SK-N-SH treated with all-trans-retinoic acid at 6 μM for 48 hours (cell line): ENCODE measurements at regions not wholly inside any gene's neighbourhood (a gene's known extent, or its start where the extent isn't known, plus 50 kb on each side); places are given as distances from the start of the nearest gene placed in this dataset.

Experiments
- ATAC-seq: fragments of 200-7000 bp; cut with Tn5 transposase; 3 replicates; pipeline ENCODE4 v1.9.1; 2020; ENCODE audit warnings: mild to moderate bottlenecking, moderate library complexity
- BACH2 ChIP-seq: fragments of 250-450 bp; sonication (Bioruptor Pico); IDR thresholded peaks from 2 replicates; pipeline ENCODE4 v1.9.0; 2021; ENCODE audit warnings: mild to moderate bottlenecking, borderline replicate concordance
- CSDC2 ChIP-seq: fragments of 250-450 bp; sonication (Bioruptor Pico); IDR thresholded peaks from 2 replicates; pipeline ENCODE4 v1.5.0; 2020; ENCODE audit warnings: mild to moderate bottlenecking, moderate library complexity
- CSRNP3 ChIP-seq: fragments of 250-450 bp; sonication (Bioruptor Pico); IDR thresholded peaks from 2 replicates; pipeline ENCODE4 v1.5.1; 2021; ENCODE audit warnings: mild to moderate bottlenecking, moderate library complexity
- ESRRG ChIP-seq: fragments of 250-450 bp; sonication (Bioruptor Pico); IDR thresholded peaks from 2 replicates; pipeline ENCODE4 v1.6.1; 2021; ENCODE audit warnings: mild to moderate bottlenecking
- GLIS3 ChIP-seq: fragments of 250-450 bp; sonication (Bioruptor Pico); IDR thresholded peaks from 2 replicates; pipeline ENCODE4 v1.5.0; 2020; ENCODE audit warnings: mild to moderate bottlenecking, moderate library complexity
- ISL1 ChIP-seq: fragments of 250-450 bp; sonication (Bioruptor Pico); IDR thresholded peaks from 2 replicates; pipeline ENCODE4 v2.1.2; 2022; ENCODE audit warnings: mild to moderate bottlenecking, moderate library complexity
- OSR1 ChIP-seq: fragments of 250-450 bp; sonication (Bioruptor Pico); IDR thresholded peaks from 2 replicates; pipeline ENCODE4 v1.8.0; 2022; ENCODE audit warnings: moderate library complexity, mild to moderate bottlenecking, inconsistent platforms
- PPARA ChIP-seq: fragments of 250-450 bp; sonication (Bioruptor Pico); IDR thresholded peaks from 2 replicates; pipeline ENCODE4 v1.5.0; 2020; ENCODE audit warnings: mild to moderate bottlenecking, borderline replicate concordance
- RARB ChIP-seq: fragments of 250-450 bp; sonication (Bioruptor Pico); IDR thresholded peaks from 2 replicates; pipeline ENCODE4 v1.8.0; 2021; ENCODE audit warnings: mild to moderate bottlenecking, moderate library complexity
- SNAI2 ChIP-seq: fragments of 250-450 bp; sonication (Bioruptor Pico); IDR thresholded peaks from 2 replicates; pipeline ENCODE4 v1.5.0; 2020; ENCODE audit warnings: mild to moderate bottlenecking, moderate library complexity
- TCF4 ChIP-seq: fragments of 250-450 bp; sonication (Bioruptor Pico); IDR thresholded peaks from 2 replicates; pipeline ENCODE4 v1.8.0; 2021; ENCODE audit warnings: mild to moderate bottlenecking, moderate library complexity, borderline replicate concordance
- TOX ChIP-seq: fragments of 250-450 bp; sonication (Bioruptor Pico); IDR thresholded peaks from 2 replicates; pipeline ENCODE4 v1.8.0; 2021; ENCODE audit warnings: mild to moderate bottlenecking, moderate library complexity, borderline replicate concordance
- ZC3H10 ChIP-seq: fragments of 250-450 bp; sonication (Bioruptor Pico); IDR thresholded peaks from 2 replicates; pipeline ENCODE4 v1.5.1; 2021; ENCODE audit warnings: mild to moderate bottlenecking, moderate library complexity
- ZFP3 ChIP-seq: fragments of 250-450 bp; sonication (Bioruptor Pico); IDR thresholded peaks from 2 replicates; pipeline ENCODE4 v1.5.0; 2020; ENCODE audit warnings: mild to moderate bottlenecking, moderate library complexity
- ZFP30 ChIP-seq: fragments of 450-650 bp; formaldehyde crosslinking; IDR thresholded peaks from 2 replicates; pipeline ENCODE4 v1.5.0; 2022; ENCODE audit warnings: mild to moderate bottlenecking, moderate library complexity
- ZNF565 ChIP-seq: fragments of 450-650 bp; formaldehyde crosslinking; conservative IDR thresholded peaks from 2 replicates; pipeline ENCODE4 v1.5.0; 2020; ENCODE audit warnings: low read depth, mild to moderate bottlenecking, moderate library complexity
- ZNF70 ChIP-seq: fragments of 450-650 bp; formaldehyde crosslinking; IDR thresholded peaks from 2 replicates; pipeline ENCODE4 v1.5.0; 2020; ENCODE audit warnings: mild to moderate bottlenecking, moderate library complexity
- ZNF8 ChIP-seq: fragments of 450-650 bp; formaldehyde crosslinking; IDR thresholded peaks from 2 replicates; pipeline ENCODE4 v1.5.0; 2020; ENCODE audit warnings: mild to moderate bottlenecking, moderate library complexity
- TF ChIP-seq, protein P1 (sequence below): fragments of 250-450 bp; sonication (Bioruptor Pico); IDR thresholded peaks from 2 replicates; pipeline ENCODE4 v1.8.0; 2020; ENCODE audit warnings: mild to moderate bottlenecking, moderate library complexity, borderline replicate concordance
- TF ChIP-seq, protein P2 (sequence below): fragments of 250-450 bp; sonication (Bioruptor Pico); IDR thresholded peaks from 2 replicates; pipeline ENCODE4 v1.5.0; 2020; ENCODE audit warnings: mild to moderate bottlenecking, moderate library complexity

DNA sequence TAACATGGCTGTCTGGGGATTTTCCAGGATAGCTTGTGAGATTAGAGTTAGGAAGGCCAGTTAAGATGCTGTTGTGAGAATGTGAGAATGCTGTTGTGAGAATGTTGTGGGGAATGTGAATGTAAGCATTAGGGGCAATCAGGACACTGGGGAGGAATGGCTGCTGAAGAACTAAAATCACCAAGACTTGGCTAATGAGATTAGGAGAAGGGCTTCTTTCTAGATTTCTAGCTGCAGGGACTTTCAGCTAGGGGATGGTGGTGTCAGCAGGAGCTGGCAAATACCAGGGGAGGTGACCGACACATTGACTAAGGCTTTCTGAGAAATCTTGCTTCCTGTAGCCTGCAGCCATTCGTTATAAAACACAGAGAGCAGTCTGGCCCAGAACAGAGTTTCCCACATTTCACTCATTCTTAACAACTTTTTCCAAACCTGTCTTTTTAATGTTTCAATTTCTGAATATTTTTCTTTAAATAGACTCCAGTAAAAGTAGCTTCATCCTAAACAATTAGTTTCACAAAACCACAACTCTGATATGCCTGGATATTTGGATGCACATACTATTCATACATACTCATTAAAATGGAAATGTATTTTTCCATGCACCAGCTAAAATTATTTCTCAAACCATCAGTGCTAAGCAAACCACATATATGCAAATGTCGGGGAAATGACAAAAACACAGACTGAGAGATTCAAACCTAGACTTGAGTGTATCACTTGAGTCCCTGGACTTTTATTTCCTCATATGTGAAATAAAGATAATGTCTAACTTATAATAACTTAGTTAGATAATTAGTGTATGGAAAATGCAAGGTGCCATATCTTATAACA lies 89.3 kb upstream of the TNC start:
- ATAC-seq = no peak
- no peak for TF ChIP-seq ZNF8
- no peak for TF ChIP-seq ESRRG (CRISPR knock-in tag)
- TF ChIP-seq OSR1 = no peak
- no peak for TF ChIP-seq CSRNP3 (CRISPR knock-in tag)
- TF ChIP-seq ZFP30 = no peak
- TF ChIP-seq SNAI2 (CRISPR knock-in tag) = no peak
- TF ChIP-seq ISL1 (CRISPR knock-in tag) = no peak
- no peak for TF ChIP-seq ZFP3 (CRISPR knock-in tag)
- TF ChIP-seq ZNF70 = no peak
- no peak for TF ChIP-seq TOX (CRISPR knock-in tag)
- TF ChIP-seq ZC3H10 (CRISPR knock-in tag) = no peak
- TF ChIP-seq, protein P1, sequence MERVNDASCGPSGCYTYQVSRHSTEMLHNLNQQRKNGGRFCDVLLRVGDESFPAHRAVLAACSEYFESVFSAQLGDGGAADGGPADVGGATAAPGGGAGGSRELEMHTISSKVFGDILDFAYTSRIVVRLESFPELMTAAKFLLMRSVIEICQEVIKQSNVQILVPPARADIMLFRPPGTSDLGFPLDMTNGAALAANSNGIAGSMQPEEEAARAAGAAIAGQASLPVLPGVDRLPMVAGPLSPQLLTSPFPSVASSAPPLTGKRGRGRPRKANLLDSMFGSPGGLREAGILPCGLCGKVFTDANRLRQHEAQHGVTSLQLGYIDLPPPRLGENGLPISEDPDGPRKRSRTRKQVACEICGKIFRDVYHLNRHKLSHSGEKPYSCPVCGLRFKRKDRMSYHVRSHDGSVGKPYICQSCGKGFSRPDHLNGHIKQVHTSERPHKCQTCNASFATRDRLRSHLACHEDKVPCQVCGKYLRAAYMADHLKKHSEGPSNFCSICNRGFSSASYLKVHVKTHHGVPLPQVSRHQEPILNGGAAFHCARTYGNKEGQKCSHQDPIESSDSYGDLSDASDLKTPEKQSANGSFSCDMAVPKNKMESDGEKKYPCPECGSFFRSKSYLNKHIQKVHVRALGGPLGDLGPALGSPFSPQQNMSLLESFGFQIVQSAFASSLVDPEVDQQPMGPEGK (CRISPR knock-in tag) = no peak
- no peak for TF ChIP-seq BACH2
- TF ChIP-seq RARB (CRISPR knock-in tag) = no peak
- no peak for TF ChIP-seq ZNF565 (CRISPR knock-in tag)
- no peak for TF ChIP-seq CSDC2 (CRISPR knock-in tag)
- TF ChIP-seq GLIS3 (CRISPR knock-in tag) = no peak
- TF ChIP-seq TCF4 = no peak
- TF ChIP-seq, protein P2, sequence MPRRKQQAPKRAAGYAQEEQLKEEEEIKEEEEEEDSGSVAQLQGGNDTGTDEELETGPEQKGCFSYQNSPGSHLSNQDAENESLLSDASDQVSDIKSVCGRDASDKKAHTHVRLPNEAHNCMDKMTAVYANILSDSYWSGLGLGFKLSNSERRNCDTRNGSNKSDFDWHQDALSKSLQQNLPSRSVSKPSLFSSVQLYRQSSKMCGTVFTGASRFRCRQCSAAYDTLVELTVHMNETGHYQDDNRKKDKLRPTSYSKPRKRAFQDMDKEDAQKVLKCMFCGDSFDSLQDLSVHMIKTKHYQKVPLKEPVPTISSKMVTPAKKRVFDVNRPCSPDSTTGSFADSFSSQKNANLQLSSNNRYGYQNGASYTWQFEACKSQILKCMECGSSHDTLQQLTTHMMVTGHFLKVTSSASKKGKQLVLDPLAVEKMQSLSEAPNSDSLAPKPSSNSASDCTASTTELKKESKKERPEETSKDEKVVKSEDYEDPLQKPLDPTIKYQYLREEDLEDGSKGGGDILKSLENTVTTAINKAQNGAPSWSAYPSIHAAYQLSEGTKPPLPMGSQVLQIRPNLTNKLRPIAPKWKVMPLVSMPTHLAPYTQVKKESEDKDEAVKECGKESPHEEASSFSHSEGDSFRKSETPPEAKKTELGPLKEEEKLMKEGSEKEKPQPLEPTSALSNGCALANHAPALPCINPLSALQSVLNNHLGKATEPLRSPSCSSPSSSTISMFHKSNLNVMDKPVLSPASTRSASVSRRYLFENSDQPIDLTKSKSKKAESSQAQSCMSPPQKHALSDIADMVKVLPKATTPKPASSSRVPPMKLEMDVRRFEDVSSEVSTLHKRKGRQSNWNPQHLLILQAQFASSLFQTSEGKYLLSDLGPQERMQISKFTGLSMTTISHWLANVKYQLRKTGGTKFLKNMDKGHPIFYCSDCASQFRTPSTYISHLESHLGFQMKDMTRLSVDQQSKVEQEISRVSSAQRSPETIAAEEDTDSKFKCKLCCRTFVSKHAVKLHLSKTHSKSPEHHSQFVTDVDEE (CRISPR knock-in tag) = no peak
- no peak for TF ChIP-seq PPARA (CRISPR knock-in tag)
- TF ChIP-seq, all 23 proteins: peak for 0

- peak; percentile 73 for ATAC-seq
- TF ChIP-seq ZC3H10 (CRISPR knock-in tag) (peak; percentile 66), TCF4 (no peak)
Observed at GRCh38 chr9:115208501-115208900, 90.5 kb upstream of the TNC start.

- TF ChIP-seq ISL1 (CRISPR knock-in tag) (peak; percentile 64), TOX (CRISPR knock-in tag) (peak; percentile 40; the same call in 1 of the 2 replicates), ZNF565 (CRISPR knock-in tag) (no peak)
- TF ChIP-seq, protein P1 (CRISPR knock-in tag) = 0 out of 2 replicates have a peak, but pooled peaks have one; percentile 22
- TF ChIP-seq, all 23 proteins: peak for 3
- peak; percentile 48 for ATAC-seq
Observed at GRCh38 chr9:115209601-115210306, 91.8 kb upstream of the TNC start.
